ENCODE measurements at regions not wholly inside any gene's neighbourhood (a gene's known extent, or its start where the extent isn't known, plus 50 kb on each side); places are given as distances from the start of the nearest gene placed in this dataset.

- no peak for DNase-seq (ENCODE audit: low read depth, low spot score)
- Histone ChIP-seq H3K27me3 (ENCODE audit: insufficient read depth, low read length) (peaks cover 12% of the 10 kb centered on the region; the same call in 1 of the 2 replicates), H3K79me2 (ENCODE audit: insufficient read depth, low read length) (no peaks in the 10 kb centered on the region), H3K4me1 (ENCODE audit: control insufficient read depth in 1 of 2, insufficient read depth in 2 of 2, low read length in 2 of 2) (no peaks in the 10 kb centered on the region), H3K4me2 (ENCODE audit: low read length) (no peak overlapping the region), H3K9me2 (ENCODE audit: insufficient read depth) (no peaks in the 10 kb centered on the region), H3K9ac (ENCODE audit: low read length) (no peak overlapping the region), H3K36me3 (ENCODE audit: control insufficient read depth in 1 of 2, insufficient read depth in 2 of 2, low read length in 2 of 2) (no peaks in the 10 kb centered on the region), H3K4me3 (replicated peaks in 1 of 2; ENCODE audit: low read depth in 1 of 2, low read length in 2 of 2) (no peak overlapping the region), H2AFZ (ENCODE audit: low read depth, low read length, poor library complexity, severe bottlenecking) (no peak overlapping the region), H3K9me3 (ENCODE audit: control insufficient read depth in 1 of 2, insufficient read depth in 1 of 2, low read depth in 1 of 2, low read length in 2 of 2) (no peaks in the 10 kb centered on the region), H4K20me1 (ENCODE audit: insufficient read depth) (no peaks in the 10 kb centered on the region), H3K27ac (ENCODE audit: low read depth, low read length) (no peak overlapping the region)
- ATAC-seq, result no peak
- RAD21 ChIA-PET (ENCODE audit: low non-redundant PET in 1 of 2, low total read pairs in 2 of 2, uncharacterized antibody in 2 of 2, unreplicated experiment in 2 of 2), result no interaction called here
- no peak for TF ChIP-seq ZBTB33 (IDR thresholded peaks at IDR 0.05; ENCODE audit: extremely low read depth, insufficient replicate concordance, low read length)
- no peak for TF ChIP-seq SIN3A (IDR thresholded peaks at IDR 0.05; ENCODE audit: low read depth)
- TF ChIP-seq POLR2AphosphoS5 (IDR thresholded peaks at IDR 0.05; ENCODE audit: low read depth, low read length), result no peak
- no peak for TF ChIP-seq ELF1 (IDR thresholded peaks at IDR 0.05; ENCODE audit: borderline replicate concordance, low read depth)
- no peak for TF ChIP-seq CTCF (IDR thresholded peaks at IDR 0.05 in 2 of 3, conservative IDR thresholded peaks at IDR 0.05 in 1 of 3; ENCODE audit: borderline replicate concordance in 1 of 3, insufficient read depth in 1 of 3, low read depth in 2 of 3, low read length in 2 of 3)
- no peak for TF ChIP-seq SP1 (IDR thresholded peaks at IDR 0.05; ENCODE audit: low read depth)
- no peak for TF ChIP-seq TCF7L2 (IDR thresholded peaks at IDR 0.05; ENCODE audit: borderline replicate concordance, extremely low read depth, insufficient read depth, insufficient read length)
- TF ChIP-seq FOSL1 (IDR thresholded peaks at IDR 0.05; ENCODE audit: low read depth), result no peak
- no peak for TF ChIP-seq RAD21 (IDR thresholded peaks at IDR 0.05; ENCODE audit: low read depth)
- CTCF ChIA-PET, result no interaction called here
- intact Hi-C loops (cut with micrococcal nuclease), result loop anchor here (10.0 kb wide), 1 partner anchor 125 kb away; the partner anchor contains the start of gene IRX4
- BruUV-seq (replicated peaks), result no TSS peak
- POLR2A ChIA-PET, result no interaction called here
Measured at GRCh38 chr5:2009986-2010914, 127.5 kb upstream of the IRX4 start.

Measured in HCT116 (cell line).